ENCODE measurements at regions not wholly inside any gene's neighbourhood (a gene's known extent, or its start where the extent isn't known, plus 50 kb on each side); places are given as distances from the start of the nearest gene placed in this dataset.

- TF ChIP-seq CTCF (IDR thresholded peaks at IDR 0.05) = no peak
- no peak for TF ChIP-seq POLR2A (IDR thresholded peaks at IDR 0.05)
Observed at GRCh38 chr5:61767231-61768080, 435.4 kb downstream of the ZSWIM6 start.

All from lower leg skin (tissue), 3 donors.